Stomach (tissue), 8 donors: ENCODE measurements at regions not wholly inside any gene's neighbourhood (a gene's known extent, or its start where the extent isn't known, plus 50 kb on each side); places are given as distances from the start of the nearest gene placed in this dataset.
A peak's percentile ranks its signal among the peaks of the same experiment; 100 is the strongest.

ENCODE experiments used
- DNase-seq, 2 donors: peaks; one replicate each; pipeline versions ENCODE4 v3.0.0 to v3.0.0-alpha.2; 2013 to 2019
- H3K27ac ChIP-seq, 5 donors: fragments of 200-600 bp in 4 of 5; sonication (generic) in 4 of 5; one replicate each; pipeline ENCODE4 v1.5.1; 2013 to 2019; ENCODE audit warnings: mild to moderate bottlenecking in 1 of 5, moderate library complexity in 1 of 5
- H3K27me3 ChIP-seq, 3 donors: fragments of 200-600 bp; sonication (generic); one replicate each; pipeline ENCODE4 v1.5.1; 2017 to 2019; ENCODE audit warnings: mixed run types in 1 of 3
- H3K36me3 ChIP-seq, 4 donors: fragments of 200-600 bp; sonication (generic); 1 replicate in 3 of 4; 2 replicates in 1 of 4; pipeline ENCODE4 v1.5.1; 2016 to 2019
- H3K4me1 ChIP-seq, 4 donors: fragments of 200-600 bp; sonication (generic); one replicate each; pipeline ENCODE4 v1.5.1; 2016 to 2019
- H3K4me3 ChIP-seq, 4 donors: fragments of 200-600 bp; sonication (generic) in 3 of 4; one replicate each; pipeline ENCODE4 v1.5.1; 2016 to 2019; ENCODE audit warnings: mild to moderate bottlenecking in 1 of 4
- H3K9me3 ChIP-seq, 4 donors: fragments of 200-600 bp; sonication (generic); one replicate each; pipeline ENCODE4 v1.5.1; 2016 to 2019
- CTCF ChIP-seq, 7 experiments: fragments of 450-650 bp in 4 of 7; fragments of 200-600 bp in 3 of 7; sonication (generic) in 3 of 7; IDR thresholded peaks; one replicate each; pipeline ENCODE4 v1.5.1; 2016 to 2019; ENCODE audit warnings: antibody characterized with exemption in 7 of 7, control low read depth in 2 of 7, mild to moderate bottlenecking in 1 of 7
- EP300 ChIP-seq: sonication (generic); formaldehyde crosslinking; IDR thresholded peaks from one replicate; pipeline ENCODE4 v1.6.1; 2017; ENCODE audit warnings: antibody characterized with exemption
- POLR2A ChIP-seq, 4 donors: fragments of 450-650 bp; IDR thresholded peaks; one replicate each; pipeline ENCODE4 v1.6.1; 2016; ENCODE audit warnings: antibody characterized with exemption in 4 of 4, control low read depth in 2 of 4, mild to moderate bottlenecking in 1 of 4, moderate library complexity in 1 of 4
- POLR2AphosphoS5 ChIP-seq, 3 donors: sonication (generic); formaldehyde crosslinking; IDR thresholded peaks; one replicate each; pipeline ENCODE4 v1.6.1; 2016; ENCODE audit warnings: antibody characterized with exemption in 3 of 3
- WGBS, 5 donors: extraction: QIAGEN DNeasy Blood & Tissue Kit in 3 of 5; methylation state at CpG; one replicate each; pipeline versions ENCODE4 v1.1.5 to v1.1.7; 2013 to 2018; 5-methylcytosine and 5-hydroxymethylcytosine counted together
- intact Hi-C: fragments of 100-400 bp; cut with DNase I; formaldehyde crosslinking; loops from one replicate; pipeline ENCODE4 v1.15.1; 2023; ENCODE audit warnings: low total_unique reads
- donor health status: healthy with polysubstance abuse.
- donor health status: Bipolar disorder and iron deficiency.
- donor health status: healthy.

DNA sequence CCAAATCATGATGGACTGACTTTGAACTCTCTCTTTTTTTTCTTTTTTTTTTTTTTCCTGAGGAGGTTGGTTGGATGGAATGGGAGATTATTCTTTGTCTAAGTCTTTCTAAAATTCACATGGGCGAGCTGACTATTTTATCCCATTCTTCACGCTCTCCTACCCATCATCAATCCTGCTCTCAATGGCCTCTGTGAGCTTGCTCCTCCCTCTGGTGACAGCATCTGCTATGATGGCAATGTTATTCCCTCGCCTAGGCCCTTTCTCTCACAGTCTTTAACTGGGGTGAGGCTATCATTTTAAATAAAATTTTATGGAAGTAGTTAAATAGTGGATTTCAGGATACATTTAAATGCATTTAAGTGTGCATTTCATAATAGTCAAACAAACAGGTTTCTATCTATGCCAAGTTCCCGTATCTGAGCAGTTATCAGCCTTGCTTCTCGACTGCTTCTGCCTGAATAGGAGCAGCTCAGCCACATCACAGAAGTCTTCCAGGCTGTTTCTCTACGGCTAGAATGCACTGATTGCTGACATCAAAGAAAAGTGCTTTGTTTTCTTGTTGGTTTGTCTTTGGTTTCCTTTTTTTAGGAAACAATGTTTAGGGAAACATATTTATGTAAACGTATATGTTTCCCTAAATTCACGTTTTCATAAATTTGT is 2233.8 kb downstream of the MAT2B start:
- intact Hi-C loops, result no loop called here

GRCh38 chr5:165757791-165758190 is 2252.4 kb downstream of the MAT2B start:
- intact Hi-C loops, result no loop called here
- Histone ChIP-seq H3K36me3 (no peaks in the 10 kb centered on the region), H3K27me3 (no peaks in the 10 kb centered on the region), H3K4me1 (peaks cover 0 to 5% (median 0%) of the 10 kb centered on the region in 4 donors), H3K27ac (no peak overlapping the region), H3K9me3 (no peaks in the 10 kb centered on the region), H3K4me3 (no peak overlapping the region)
- TF ChIP-seq CTCF (IDR thresholded peaks at IDR 0.05) (no peak), POLR2A (IDR thresholded peaks at IDR 0.05) (no peak), POLR2AphosphoS5 (IDR thresholded peaks at IDR 0.05) (no peak), EP300 (no peak)
- 26 to 47% (median 36%) methylated on average over 4 of the region's 4 CpGs for WGBS, 5 donors
- peak in 1 of 2 donors; percentile 11 for DNase-seq

More for the DNA sequence above, 2233.8 kb downstream of the MAT2B start:
- TF ChIP-seq CTCF (IDR thresholded peaks at IDR 0.05) (no peak), POLR2A (IDR thresholded peaks at IDR 0.05) (no peak), POLR2AphosphoS5 (IDR thresholded peaks at IDR 0.05) (no peak), EP300 (no peak)
- 79 to 86% (median 83%) methylated on average over 8 of the region's 8 CpGs for WGBS, 5 donors
- H3K27ac ChIP-seq, result no peak overlapping the region
- peaks cover 0 to 18% (median 4%) of the 10 kb centered on the region in 4 donors for H3K9me3 ChIP-seq
- H3K27me3 ChIP-seq, result no peaks in the 10 kb centered on the region
- H3K4me1 ChIP-seq, result no peaks in the 10 kb centered on the region
- no peaks in the 10 kb centered on the region for H3K36me3 ChIP-seq
- no peak overlapping the region for H3K4me3 ChIP-seq
- no peak for DNase-seq

GRCh38 chr5:165775111-165775510 is 2269.7 kb downstream of the MAT2B start:
- WGBS, 5 donors, result 67 to 77% (median 73%) methylated on average over 2 of the region's 2 CpGs
- no peak for DNase-seq
- H3K9me3 ChIP-seq, result no peaks in the 10 kb centered on the region
- H3K4me3 ChIP-seq, result no peak overlapping the region
- intact Hi-C loops, result no loop called here
- no peak overlapping the region for H3K27ac ChIP-seq
- H3K27me3 ChIP-seq, result no peaks in the 10 kb centered on the region
- TF ChIP-seq CTCF (IDR thresholded peaks at IDR 0.05) (no peak), POLR2AphosphoS5 (IDR thresholded peaks at IDR 0.05) (no peak), POLR2A (IDR thresholded peaks at IDR 0.05) (no peak), EP300 (no peak)
- no peaks in the 10 kb centered on the region for H3K4me1 ChIP-seq
- H3K36me3 ChIP-seq, result no peaks in the 10 kb centered on the region

DNA sequence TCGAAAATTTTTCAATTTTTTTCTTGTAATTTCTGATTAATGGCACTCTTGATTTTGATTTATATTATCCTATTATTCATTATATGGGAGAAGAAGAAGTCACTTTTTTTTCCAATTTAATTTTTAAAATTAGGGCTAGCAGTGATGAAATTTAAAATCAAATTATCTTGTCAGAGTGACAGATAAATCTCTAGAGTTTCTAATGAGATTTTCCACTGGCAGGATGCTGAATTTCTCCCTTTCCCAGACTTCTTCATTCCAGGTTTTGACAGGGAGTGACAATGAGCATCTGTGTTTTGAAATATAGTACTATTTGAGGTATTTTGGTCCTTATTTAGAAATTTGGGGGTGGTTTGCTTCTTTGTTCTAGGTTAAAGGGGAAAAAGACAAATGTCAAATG is 2274.1 kb downstream of the MAT2B start:
- Histone ChIP-seq H3K27ac (no peak overlapping the region), H3K9me3 (no peaks in the 10 kb centered on the region), H3K27me3 (no peaks in the 10 kb centered on the region), H3K4me1 (no peaks in the 10 kb centered on the region), H3K36me3 (no peaks in the 10 kb centered on the region), H3K4me3 (no peak overlapping the region)
- DNase-seq, result no peak
- intact Hi-C loops, result no loop called here
- WGBS, 5 donors, result 68 to 74% (median 72%) methylated on average over 1 of the region's 1 CpG
- TF ChIP-seq EP300, result no peak
- no peak for TF ChIP-seq CTCF (IDR thresholded peaks at IDR 0.05)
- no peak for TF ChIP-seq POLR2AphosphoS5 (IDR thresholded peaks at IDR 0.05)
- TF ChIP-seq POLR2A (IDR thresholded peaks at IDR 0.05), result no peak
